ENCODE measurements at regions not wholly inside any gene's neighbourhood (a gene's known extent, or its start where the extent isn't known, plus 50 kb on each side); places are given as distances from the start of the nearest gene placed in this dataset.

GRCh38 chr4:30924495-30924894 lies 204.3 kb downstream of the PCDH7 start:
- TF ChIP-seq PATZ1 (CRISPR knock-in tag; IDR thresholded peaks at IDR 0.05; ENCODE audit: borderline replicate concordance) = no peak
- TF ChIP-seq CSRNP3 (CRISPR knock-in tag; IDR thresholded peaks at IDR 0.05) = no peak

Data from SK-N-SH treated with all-trans-retinoic acid at 6 μM for 48 hours (cell line).